ENCODE measurements at regions not wholly inside any gene's neighbourhood (a gene's known extent, or its start where the extent isn't known, plus 50 kb on each side); places are given as distances from the start of the nearest gene placed in this dataset.
A peak's percentile ranks its signal among the peaks of the same experiment; 100 is the strongest.

- no peak for DNase-seq (ENCODE audit: low read depth, low spot score)
Observed at GRCh38 chr12:92614502-92614901, 88.3 kb upstream of the PLEKHG7 start.

GRCh38 chr12:92614001-92614400 lies 88.8 kb upstream of the PLEKHG7 start:
- DNase-seq (ENCODE audit: low read depth, low spot score): no peak

- DNase-seq (ENCODE audit: low read depth, low spot score): no peak
Observed at GRCh38 chr12:92612611-92613010, 90.2 kb upstream of the PLEKHG7 start.

- peak; percentile 14 for DNase-seq (ENCODE audit: low read depth, low spot score)
Observed at GRCh38 chr12:92608151-92609091, 94.4 kb upstream of the PLEKHG7 start.

GRCh38 chr12:92606956-92607355 lies 95.8 kb upstream of the PLEKHG7 start:
- DNase-seq (ENCODE audit: low read depth, low spot score): no peak

GRCh38 chr12:92605621-92606170 lies 97.1 kb upstream of the PLEKHG7 start:
- no peak for DNase-seq (ENCODE audit: low read depth, low spot score)

GRCh38 chr12:92604786-92605185 lies 98.0 kb upstream of the PLEKHG7 start:
- no peak for DNase-seq (ENCODE audit: low read depth, low spot score)

GRCh38 chr12:92603741-92604432 lies 98.9 kb upstream of the PLEKHG7 start:
- DNase-seq (ENCODE audit: low read depth, low spot score): no peak

GRCh38 chr12:92602930-92603623 lies 99.7 kb upstream of the PLEKHG7 start:
- no peak for DNase-seq (ENCODE audit: low read depth, low spot score)

- DNase-seq (ENCODE audit: low read depth, low spot score): no peak
Observed at GRCh38 chr12:92602476-92602875, 100.3 kb upstream of the PLEKHG7 start.

GRCh38 chr12:92601680-92602079 lies 101.1 kb upstream of the PLEKHG7 start:
- DNase-seq (ENCODE audit: low read depth, low spot score): no peak

GRCh38 chr12:92601176-92601575 lies 101.6 kb upstream of the PLEKHG7 start:
- DNase-seq (ENCODE audit: low read depth, low spot score): no peak

- no peak for DNase-seq (ENCODE audit: low read depth, low spot score)
Observed at GRCh38 chr12:92600052-92600451, 102.7 kb upstream of the PLEKHG7 start.

GRCh38 chr12:92597997-92598396 lies 104.8 kb upstream of the PLEKHG7 start:
- DNase-seq (ENCODE audit: low read depth, low spot score): no peak

GRCh38 chr12:92597118-92597517 lies 105.7 kb upstream of the PLEKHG7 start:
- no peak for DNase-seq (ENCODE audit: low read depth, low spot score)

GRCh38 chr12:92596383-92596782 lies 106.4 kb upstream of the PLEKHG7 start:
- DNase-seq (ENCODE audit: low read depth, low spot score): no peak

GRCh38 chr12:92595663-92596062 lies 107.1 kb upstream of the PLEKHG7 start:
- DNase-seq (ENCODE audit: low read depth, low spot score): no peak

- no peak for DNase-seq (ENCODE audit: low read depth, low spot score)
Observed at GRCh38 chr12:92593734-92594402, 108.9 kb upstream of the PLEKHG7 start.

GRCh38 chr12:92585115-92585727 lies 117.6 kb upstream of the PLEKHG7 start:
- DNase-seq (ENCODE audit: low read depth, low spot score): no peak

GRCh38 chr12:92583910-92584309 lies 118.9 kb upstream of the PLEKHG7 start:
- no peak for DNase-seq (ENCODE audit: low read depth, low spot score)

GRCh38 chr12:92582893-92583292 lies 119.9 kb upstream of the PLEKHG7 start:
- no peak for DNase-seq (ENCODE audit: low read depth, low spot score)
